ENCODE measurements at regions not wholly inside any gene's neighbourhood (a gene's known extent, or its start where the extent isn't known, plus 50 kb on each side); places are given as distances from the start of the nearest gene placed in this dataset.

DNA sequence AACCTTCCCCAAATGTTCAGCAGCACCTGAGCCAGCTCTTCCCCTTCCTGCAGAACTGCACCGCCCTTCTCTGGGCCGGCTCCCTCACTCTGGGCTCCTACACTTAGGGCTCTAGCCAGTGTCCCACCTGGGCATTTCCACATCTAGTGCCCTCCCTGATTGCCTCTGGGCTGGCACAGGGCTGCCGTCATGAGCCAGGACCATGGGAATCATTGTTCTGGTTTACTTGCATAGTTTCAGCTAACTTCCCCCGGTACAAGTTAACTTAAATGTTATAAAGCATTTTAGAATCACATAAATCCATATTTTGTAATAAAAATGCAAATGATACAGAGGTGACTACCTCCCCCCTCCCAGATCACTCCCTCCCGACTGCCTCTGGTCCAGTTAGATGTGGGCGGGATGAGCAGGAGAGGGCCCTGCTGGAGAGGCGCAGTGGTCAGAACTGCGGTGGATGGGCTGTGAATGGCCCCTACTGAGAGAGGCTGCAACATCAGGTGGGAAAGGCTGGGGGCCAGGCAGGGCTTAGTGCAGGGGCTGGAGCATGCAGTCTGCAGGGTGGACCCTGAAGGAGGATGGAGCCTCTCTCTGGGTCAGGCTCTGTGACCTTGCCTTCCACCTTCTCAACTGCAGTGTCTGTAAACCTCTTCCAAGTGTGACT, 371.4 kb upstream of the C1orf174 start:
- FAIRE-seq: no peak
- TF ChIP-seq POLR2A (IDR thresholded peaks at IDR 0.05; ENCODE audit: low read depth, low read length): no peak
- no peak for DNase-seq (ENCODE audit: insufficient read length, low spot score)

DNA sequence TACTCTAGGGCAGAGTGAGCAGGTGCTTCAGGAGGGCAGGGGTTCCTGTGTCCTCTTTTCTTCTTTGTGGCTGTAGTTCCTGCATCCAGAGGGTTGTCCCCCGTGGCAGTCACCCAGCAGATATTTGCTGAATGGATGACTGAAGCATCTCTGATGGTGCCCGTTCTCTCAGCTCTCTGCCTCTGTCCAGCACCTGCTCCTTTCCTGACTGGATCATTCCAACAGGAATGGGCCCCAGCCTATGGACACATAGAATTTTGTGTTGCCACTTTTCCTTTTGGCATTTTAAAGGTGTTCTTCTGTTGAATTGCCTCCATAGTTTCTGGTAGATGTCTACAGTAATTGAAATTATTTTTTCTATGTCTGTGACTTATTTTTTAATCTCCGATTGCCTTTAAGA, 372.5 kb upstream of the C1orf174 start:
- FAIRE-seq: no peak
- TF ChIP-seq POLR2A (IDR thresholded peaks at IDR 0.05; ENCODE audit: low read depth, low read length): no peak
- DNase-seq (ENCODE audit: insufficient read length, low spot score): no peak

DNA sequence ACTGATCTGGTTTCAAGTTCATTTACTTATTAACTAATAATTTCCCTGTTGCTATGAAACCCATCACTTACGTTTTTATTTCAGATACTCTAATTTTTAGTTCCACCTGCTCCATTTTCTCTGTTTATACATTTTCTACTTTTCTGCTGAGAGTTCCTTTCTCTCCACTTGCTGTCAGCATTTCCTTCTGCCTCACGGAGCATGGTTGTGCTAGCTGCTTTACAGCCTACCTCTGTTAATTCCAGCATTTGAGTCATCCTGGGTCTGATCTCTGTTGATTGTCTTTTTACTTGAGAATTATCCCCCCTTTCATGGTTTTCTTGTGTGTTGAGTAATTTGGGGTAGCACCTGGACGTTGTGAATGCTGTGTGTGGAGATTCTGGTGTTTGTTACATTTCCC, 373.2 kb upstream of the C1orf174 start:
- no peak for FAIRE-seq
- no peak for TF ChIP-seq POLR2A (IDR thresholded peaks at IDR 0.05; ENCODE audit: low read depth, low read length)
- DNase-seq (ENCODE audit: insufficient read length, low spot score): no peak

DNA sequence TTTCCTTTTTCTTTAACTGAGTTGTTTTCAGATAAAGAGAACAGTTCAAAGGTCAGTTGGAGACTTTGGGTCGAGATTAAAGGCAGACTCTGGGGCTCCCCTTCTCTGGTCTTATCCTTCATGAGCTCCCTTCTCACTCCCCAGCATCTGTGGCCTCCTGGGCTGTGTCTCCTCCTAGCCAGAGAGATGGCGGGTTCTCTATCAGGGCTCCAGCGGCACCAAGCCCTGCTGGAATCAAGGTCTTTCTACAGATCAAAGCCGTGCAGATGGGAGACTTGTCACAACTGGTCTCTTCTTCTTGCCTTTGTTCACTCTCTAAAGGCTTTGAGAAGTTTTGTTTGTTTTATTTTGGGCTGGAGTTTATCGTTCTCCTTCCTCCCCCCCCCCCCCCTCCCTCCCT, 373.7 kb upstream of the C1orf174 start:
- TF ChIP-seq POLR2A (IDR thresholded peaks at IDR 0.05; ENCODE audit: low read depth, low read length): no peak
- FAIRE-seq: no peak
- DNase-seq (ENCODE audit: insufficient read length, low spot score): no peak

DNA sequence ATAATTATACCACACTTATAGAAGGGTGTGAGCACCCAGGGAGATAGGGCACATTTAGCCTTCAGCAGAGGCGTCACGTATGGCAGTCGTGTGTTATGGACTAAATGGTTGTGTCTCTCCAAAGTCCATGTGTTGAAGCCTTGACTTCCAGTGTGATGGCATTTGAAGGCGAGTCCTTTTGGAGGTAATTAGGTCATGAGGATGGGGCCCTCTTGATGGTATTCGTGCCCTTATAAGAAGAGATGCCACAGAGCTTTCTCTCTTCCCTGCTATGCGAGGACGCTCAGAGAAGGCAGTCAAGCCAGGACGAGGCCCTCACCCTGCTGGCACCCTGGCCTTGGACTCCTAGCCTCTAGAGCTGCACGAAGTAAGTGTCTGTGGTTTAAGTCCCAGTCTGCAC, 375.0 kb upstream of the C1orf174 start:
- no peak for TF ChIP-seq POLR2A (IDR thresholded peaks at IDR 0.05; ENCODE audit: low read depth, low read length)
- FAIRE-seq: no peak
- DNase-seq (ENCODE audit: insufficient read length, low spot score): no peak

DNA sequence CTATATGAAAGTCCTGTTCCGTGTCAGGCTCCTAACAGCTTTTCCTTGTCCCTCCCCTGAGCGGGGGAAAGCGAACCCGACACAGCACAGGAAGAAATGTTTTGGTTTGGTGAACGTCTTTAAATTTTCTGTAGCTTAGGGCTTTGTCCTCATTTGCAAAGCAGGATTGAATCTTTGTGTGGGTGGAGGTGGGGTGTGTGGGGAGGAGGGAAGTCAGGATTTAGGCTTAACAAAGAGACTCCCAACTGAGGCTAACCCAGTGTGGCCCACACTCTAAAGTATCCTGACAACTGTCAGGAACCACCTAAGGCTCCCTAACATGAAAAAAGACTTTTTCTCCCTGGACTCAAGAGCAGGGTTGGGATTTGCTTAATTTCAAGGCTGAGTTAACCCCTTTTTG, 376.2 kb upstream of the C1orf174 start:
- FAIRE-seq (no peak), DNase-seq (ENCODE audit: insufficient read length, low spot score) (no peak)
- TF ChIP-seq POLR2A (IDR thresholded peaks at IDR 0.05; ENCODE audit: low read depth, low read length): no peak

DNA sequence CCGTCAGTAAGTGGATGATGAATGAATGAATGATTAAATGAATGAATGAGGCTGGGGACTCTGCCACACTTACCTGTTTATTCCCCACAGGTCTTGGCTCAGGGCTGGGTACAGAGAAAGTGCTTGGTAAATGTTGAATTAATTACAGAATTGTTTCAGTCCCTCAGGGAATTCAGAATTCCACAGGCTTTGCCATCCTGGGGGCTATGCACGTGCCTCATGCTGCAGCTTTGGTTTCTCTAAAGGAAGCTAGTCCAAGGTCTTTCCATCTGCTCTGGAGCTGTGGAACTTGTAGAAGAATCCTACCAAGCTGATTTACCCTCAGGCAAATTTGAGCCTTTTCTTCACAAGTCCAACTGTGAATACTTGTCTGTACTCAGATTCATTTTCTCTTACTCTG, 376.8 kb upstream of the AJAP1 start:
- FAIRE-seq (no peak), DNase-seq (ENCODE audit: insufficient read length, low spot score) (no peak)
- TF ChIP-seq POLR2A (IDR thresholded peaks at IDR 0.05; ENCODE audit: low read depth, low read length): no peak

DNA sequence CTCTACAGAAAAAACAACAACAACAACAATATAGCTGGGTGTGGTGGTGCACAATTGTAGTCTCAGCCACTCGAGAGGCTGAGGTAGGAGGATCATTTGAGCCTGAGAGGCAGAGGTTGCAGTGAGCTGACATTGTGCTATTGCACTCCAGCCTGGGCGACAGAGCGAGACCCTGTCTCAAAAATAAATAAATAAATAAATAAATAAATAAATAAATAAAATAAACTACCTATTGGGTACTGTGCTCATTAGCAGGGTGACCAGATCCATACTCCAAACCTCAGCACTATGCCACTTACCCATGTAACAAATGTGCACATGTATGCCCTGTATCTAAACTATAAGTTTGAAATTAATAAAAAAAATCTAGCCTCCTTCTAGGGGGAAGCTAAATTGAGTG, 369.4 kb upstream of the AJAP1 start:
- DNase-seq (ENCODE audit: insufficient read length, low spot score) (no peak), FAIRE-seq (no peak)
- TF ChIP-seq POLR2A (IDR thresholded peaks at IDR 0.05; ENCODE audit: low read depth, low read length): no peak

DNA sequence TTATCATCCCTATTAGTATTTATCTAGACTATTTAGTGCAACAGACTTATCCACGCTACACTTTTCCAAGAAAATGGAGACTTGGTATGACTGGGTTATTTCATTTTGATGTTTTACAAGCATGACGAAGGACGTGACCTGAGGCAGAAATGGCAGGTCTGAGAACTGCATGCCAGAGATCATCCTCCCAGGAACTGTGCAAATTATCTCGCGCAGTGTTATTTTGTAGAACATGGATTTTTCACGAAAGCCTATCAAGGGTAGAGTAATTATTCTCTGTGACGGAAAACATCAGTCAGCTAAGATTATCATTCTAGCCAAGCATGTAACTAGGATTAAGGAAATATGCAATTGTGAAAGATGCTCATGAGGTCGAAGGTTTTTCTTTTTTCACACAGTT, 361.5 kb upstream of the AJAP1 start:
- FAIRE-seq: no peak
- no peak for DNase-seq (ENCODE audit: insufficient read length, low spot score)
- no peak for TF ChIP-seq POLR2A (IDR thresholded peaks at IDR 0.05; ENCODE audit: low read depth, low read length)

DNA sequence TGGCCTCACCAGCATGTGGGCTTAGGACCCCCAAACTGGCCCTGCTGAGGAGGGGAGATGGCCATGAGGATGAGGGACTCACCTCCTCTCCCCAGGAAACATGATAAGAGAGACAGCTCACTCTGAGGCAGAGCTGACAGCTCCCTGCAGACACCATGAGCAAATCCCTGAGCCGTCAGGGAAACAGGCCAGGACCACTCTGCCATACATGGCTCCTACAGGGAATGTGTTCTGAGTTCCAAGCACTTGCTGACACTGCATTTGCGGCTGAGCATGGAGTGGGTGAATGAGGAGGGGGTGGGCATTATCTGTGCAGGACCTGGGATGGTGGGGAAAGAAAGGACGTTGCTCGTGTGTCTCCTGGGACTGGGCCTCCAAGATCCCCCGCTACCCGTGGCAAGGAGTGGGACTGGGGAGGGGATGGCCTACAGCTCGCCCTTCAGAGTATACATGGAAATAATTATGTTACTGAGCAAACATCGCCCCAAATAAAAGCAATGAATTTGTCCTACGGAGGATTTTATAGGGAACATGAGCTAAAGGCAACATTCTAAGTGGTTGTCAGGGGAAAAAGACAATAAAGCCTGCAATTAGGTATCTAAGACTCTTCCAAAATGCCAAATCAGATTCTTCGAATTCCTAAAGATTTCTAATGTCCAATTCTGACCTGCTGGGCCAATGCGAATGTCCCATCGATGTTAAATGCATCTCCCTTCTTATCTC, 355.9 kb upstream of the AJAP1 start:
- FAIRE-seq (no peak), DNase-seq (ENCODE audit: insufficient read length, low spot score) (no peak)
- TF ChIP-seq POLR2A (IDR thresholded peaks at IDR 0.05; ENCODE audit: low read depth, low read length): no peak

DNA sequence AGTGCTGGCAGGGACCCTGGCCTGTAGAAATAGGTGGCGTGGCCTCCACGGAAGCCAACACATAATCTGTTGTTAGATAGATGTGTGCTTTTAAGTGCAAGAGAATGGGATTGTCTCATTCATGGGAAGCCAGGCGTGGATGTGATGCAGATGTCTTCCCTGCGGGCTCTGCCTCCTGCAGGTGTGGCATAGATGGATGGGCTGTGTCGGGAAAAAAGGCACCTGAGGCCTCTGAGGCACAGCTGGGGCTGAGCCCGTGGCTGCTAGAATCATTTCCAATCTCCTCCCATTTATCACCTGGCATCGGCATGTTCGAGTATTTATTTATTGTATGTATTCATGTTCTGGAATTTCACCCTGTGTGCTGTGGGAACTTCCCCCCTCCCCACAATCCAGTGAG, 353.4 kb upstream of the AJAP1 start:
- no peak for FAIRE-seq
- DNase-seq (ENCODE audit: insufficient read length, low spot score): no peak
- TF ChIP-seq POLR2A (IDR thresholded peaks at IDR 0.05; ENCODE audit: low read depth, low read length): no peak

DNA sequence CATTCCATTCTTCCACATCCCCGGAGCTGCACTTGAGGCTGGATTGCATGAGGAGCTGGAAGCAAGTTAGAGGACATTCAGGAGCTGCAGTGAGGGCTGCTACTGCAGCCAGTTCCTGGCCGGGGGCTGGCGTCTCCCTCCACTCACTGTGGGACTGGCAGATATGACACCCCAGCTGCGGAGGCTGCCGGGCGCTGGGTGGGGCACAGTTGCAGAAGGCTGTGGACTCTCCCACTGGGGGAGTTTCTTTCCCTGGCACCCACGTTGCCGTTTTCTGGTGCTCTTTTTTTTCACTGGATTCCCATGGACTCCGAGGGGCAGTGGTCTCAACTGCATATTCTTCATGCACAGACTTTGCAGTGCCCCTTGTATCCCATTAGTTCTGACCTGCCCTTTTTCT, 351.1 kb upstream of the AJAP1 start:
- no peak for FAIRE-seq
- no peak for DNase-seq (ENCODE audit: insufficient read length, low spot score)
- TF ChIP-seq POLR2A (IDR thresholded peaks at IDR 0.05; ENCODE audit: low read depth, low read length): no peak

DNA sequence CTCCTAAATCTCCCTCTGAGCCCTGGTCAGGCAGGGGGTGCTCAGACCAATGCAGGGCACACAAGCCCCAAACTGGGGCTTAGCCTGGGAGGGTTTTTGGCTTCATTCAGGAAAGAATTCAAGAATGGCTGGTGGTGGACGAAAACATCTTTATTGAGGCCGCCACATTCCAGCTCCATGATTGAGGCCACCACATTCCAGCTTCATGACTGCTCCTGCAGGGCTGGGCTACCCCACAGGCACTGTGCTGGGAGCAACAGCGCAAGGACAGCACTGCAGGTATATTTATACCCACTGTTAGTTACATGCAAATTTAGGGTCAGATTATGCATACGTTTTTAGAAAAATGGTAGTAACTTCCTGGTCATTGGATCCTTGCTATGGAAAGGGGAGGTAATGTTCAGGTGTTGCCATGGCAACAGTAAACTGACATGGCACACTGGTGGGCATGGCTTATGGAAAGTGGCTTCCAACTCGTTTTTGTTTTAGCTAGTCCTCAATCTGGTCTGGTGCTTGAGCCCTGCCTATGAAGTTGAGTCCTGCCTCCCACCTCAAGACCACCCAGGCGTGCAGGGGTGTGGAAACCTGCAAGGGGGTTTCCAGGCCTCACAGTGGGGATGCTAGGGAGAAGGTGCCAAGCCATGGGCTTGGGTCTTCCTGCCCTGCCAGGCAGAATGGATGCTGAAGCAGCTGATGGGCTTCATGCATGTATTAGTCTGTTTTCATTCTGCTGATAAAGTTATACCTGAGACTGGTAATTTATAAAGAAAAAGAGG, 348.7 kb upstream of the AJAP1 start:
- no peak for FAIRE-seq

DNA sequence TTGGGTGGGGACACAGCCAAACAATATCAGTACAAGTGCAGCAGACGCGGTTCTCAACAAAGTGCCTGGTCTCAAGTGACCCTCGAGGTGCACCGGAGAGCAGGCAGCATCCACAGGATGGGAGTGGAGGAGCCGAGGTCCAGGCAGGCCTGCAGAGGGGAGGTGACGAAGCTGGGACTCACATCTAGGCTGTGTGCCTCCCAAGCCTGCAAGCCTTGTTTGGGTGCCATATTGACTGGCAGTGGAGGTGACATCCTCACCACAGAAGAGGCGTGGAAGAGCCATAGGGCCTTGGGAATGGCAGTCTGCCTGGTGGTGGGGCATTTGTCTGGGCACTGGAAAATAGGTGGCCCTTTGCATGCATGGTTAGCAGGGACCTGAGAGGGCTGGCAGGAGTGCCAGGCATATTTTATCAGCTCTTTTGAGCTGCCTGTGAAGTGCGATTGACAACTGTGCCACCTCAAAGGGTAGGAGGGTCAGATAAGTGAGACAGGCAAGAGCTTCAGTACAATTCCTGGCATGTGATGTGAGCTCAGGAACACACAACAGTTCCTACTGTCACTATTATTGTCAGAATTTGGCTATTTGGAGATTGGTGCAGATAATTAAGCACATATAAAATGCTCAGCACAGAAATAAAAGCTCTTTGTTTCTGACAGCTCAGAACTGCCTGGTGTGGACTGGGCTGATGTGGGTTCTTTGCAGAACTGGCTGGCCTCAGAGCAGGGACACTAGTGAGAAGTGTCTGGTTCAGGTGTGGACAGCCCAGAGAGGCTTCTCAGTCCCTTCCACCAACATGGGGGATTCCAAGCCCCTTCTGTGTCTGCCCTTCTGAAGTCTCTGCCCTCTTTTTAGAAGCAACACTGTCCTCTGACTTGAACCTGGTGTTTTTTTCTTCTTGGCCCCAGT, 347.6 kb upstream of the AJAP1 start:
- FAIRE-seq: no peak
- DNase-seq (ENCODE audit: insufficient read length, low spot score): no peak
- TF ChIP-seq POLR2A (IDR thresholded peaks at IDR 0.05; ENCODE audit: low read depth, low read length): no peak

More for the DNA sequence above, 348.7 kb upstream of the AJAP1 start:
- DNase-seq (ENCODE audit: insufficient read length, low spot score): no peak
- no peak for TF ChIP-seq POLR2A (IDR thresholded peaks at IDR 0.05; ENCODE audit: low read depth, low read length)
